Activated naive CD4-positive, alpha-beta T cell treated with anti-CD3 and anti-CD28 coated beads for 36 hours (primary cell): ENCODE measurements at regions not wholly inside any gene's neighbourhood (a gene's known extent, or its start where the extent isn't known, plus 50 kb on each side); places are given as distances from the start of the nearest gene placed in this dataset.

Experiments used
- CTCF ChIA-PET: fragments of 350-600 bp; sonication (Branson Sonifier 250); formaldehyde crosslinking; loops from one replicate; lab custom pipeline; 2021; ENCODE audit warnings: antibody characterized with exemption; lab: Charles Lee
- DNase-seq: peaks from one replicate; pipeline ENCODE4 v3.0.0-alpha.2; 2020
- H3K27ac Mint-ChIP-seq: one replicate; pipeline ENCODE4 v1.8.0; 2021; ENCODE audit warnings: mild to moderate bottlenecking, mixed read lengths
- H3K27me3 Mint-ChIP-seq: one replicate; pipeline ENCODE4 v1.8.0; 2021; ENCODE audit warnings: low read depth, mixed read lengths
- H3K36me3 Mint-ChIP-seq: one replicate; pipeline ENCODE4 v1.8.0; 2021; ENCODE audit warnings: low read depth, mixed read lengths
- H3K4me1 Mint-ChIP-seq: one replicate; pipeline ENCODE4 v1.8.0; 2021; ENCODE audit warnings: low read depth, mixed read lengths
- H3K4me3 Mint-ChIP-seq: one replicate; pipeline ENCODE4 v1.8.0; 2021; ENCODE audit warnings: mild to moderate bottlenecking, moderate library complexity, mixed read lengths
- H3K9me3 Mint-ChIP-seq: one replicate; pipeline ENCODE4 v1.8.0; 2021; ENCODE audit warnings: mixed read lengths
- intact Hi-C: fragments of 100-400 bp; cut with micrococcal nuclease; formaldehyde crosslinking; loops from one replicate; pipeline ENCODE4 v1.15.1; 2023

DNA sequence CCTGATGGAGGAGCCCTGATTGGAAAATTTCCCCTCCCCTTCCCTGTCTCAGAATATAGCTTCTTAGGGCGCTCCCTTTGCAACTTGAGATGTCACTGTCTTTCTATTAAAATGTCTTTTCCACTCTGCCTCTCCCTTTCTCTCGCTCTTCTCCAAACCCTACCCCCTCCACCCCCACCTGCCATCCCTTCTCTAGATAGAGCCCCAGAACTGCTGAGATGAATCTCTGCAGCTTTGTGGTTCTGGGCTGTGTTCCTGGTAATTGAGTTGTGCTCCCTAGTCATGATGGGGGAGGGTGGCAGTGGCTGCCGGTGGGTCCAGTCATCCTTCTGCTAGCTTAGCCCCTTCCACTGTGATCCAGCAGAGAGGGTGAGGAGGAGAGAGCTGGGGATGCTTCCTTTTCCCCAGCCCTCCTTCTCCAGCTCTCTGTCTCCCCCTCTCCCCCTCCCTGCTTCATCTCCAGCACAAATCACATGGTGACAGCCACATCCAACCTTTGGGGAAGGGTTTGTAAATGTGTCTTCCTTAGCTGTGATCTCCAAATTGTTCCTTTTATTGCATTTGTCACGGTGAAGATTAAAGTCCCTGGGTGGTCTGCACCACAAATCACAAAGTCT is 50.8 kb upstream of the BTRC start:
- DNase-seq = no peak
- intact Hi-C loops = no loop called here
- no peaks in the 10 kb centered on the region for H3K36me3 Mint-ChIP-seq
- CTCF ChIA-PET = interaction anchor here (0.6 to 4.8 kb wide), 8 partner anchors 9 to 266 kb away, joined by 3 to 27 read pairs (median 6); no protein-coding TSS in a partner anchor
- H3K4me1 Mint-ChIP-seq = no peaks in the 10 kb centered on the region
- no peaks in the 10 kb centered on the region for H3K9me3 Mint-ChIP-seq
- peaks cover 23% of the 10 kb centered on the region for H3K27me3 Mint-ChIP-seq
- H3K4me3 Mint-ChIP-seq = no peak overlapping the region
- H3K27ac Mint-ChIP-seq = no peak overlapping the region
